HCT116 (cell line): ENCODE measurements at regions not wholly inside any gene's neighbourhood (a gene's known extent, or its start where the extent isn't known, plus 50 kb on each side); places are given as distances from the start of the nearest gene placed in this dataset.

Source experiments
- ATAC-seq: fragments of 200-7000 bp; cut with Tn5 transposase; 2 replicates; pipeline ENCODE4 v1.9.1; 2020; ENCODE audit warnings: mild to moderate bottlenecking, moderate library complexity
- BruUV-seq: library from RNA; stranded (reverse); fragments of 400-500 nt; replicated peaks from 2 replicates; lab custom pipeline; 2021; lab: Mats Ljungman, UMichigan
- CTCF ChIA-PET: fragments of 300-600 bp; sonication (Branson Sonifier 250); formaldehyde crosslinking; loops from one replicate; lab custom pipeline; 2021; ENCODE audit warnings: antibody characterized with exemption; lab: Charles Lee
- POLR2A ChIA-PET: fragments of 300-600, 350-600 bp; sonication (Branson Sonifier 250); formaldehyde crosslinking; loops from one replicate; lab custom pipeline; 2021; ENCODE audit warnings: antibody characterized with exemption; lab: Charles Lee
- RAD21 ChIA-PET, 2 experiments: fragments of 300-600 bp; sonication (Branson Sonifier 250); formaldehyde crosslinking; loops; one replicate each; lab custom pipeline; 2023; ENCODE audit warnings: low total read pairs in 2 of 2; ENCODE audit not compliant: uncharacterized antibody in 2 of 2, unreplicated experiment in 2 of 2, low non-redundant PET in 1 of 2; lab: Charles Lee
- DNase-seq: peaks from one replicate; pipeline ENCODE4 v3.0.0-alpha.2; 2010; ENCODE audit warnings: low read depth, low spot score
- H2AFZ ChIP-seq: fragments of 200-600 bp; shearing (Covaris generic), sonication (generic); 2 replicates; pipeline ENCODE4 v1.6.1; 2017; ENCODE audit warnings: low read depth, mixed run types, mixed read lengths, antibody characterized with exemption, low read length; ENCODE audit not compliant: poor library complexity, severe bottlenecking
- H3K27ac ChIP-seq: 2 replicates; pipeline ENCODE4 v1.5.1; 2012; ENCODE audit warnings: low read depth, low read length
- H3K27me3 ChIP-seq: fragments of 200-600 bp; sonication (generic); 2 replicates; pipeline ENCODE4 v1.6.1; 2016; ENCODE audit warnings: mixed run types, low read length, mixed read lengths; ENCODE audit not compliant: insufficient read depth
- H3K36me3 ChIP-seq, 2 experiments: fragments of 200-500 bp in 1 of 2; fragments of 200-600 bp in 1 of 2; sonication (Bioruptor generic) in 1 of 2; sonication (generic) in 1 of 2; 2 replicates each; pipeline versions ENCODE4 v1.5.1 to v1.6.1; 2014 to 2016; ENCODE audit warnings: low read length in 2 of 2, inconsistent platforms in 1 of 2, mixed read lengths in 1 of 2, mixed run types in 1 of 2; ENCODE audit not compliant: insufficient read depth in 2 of 2, control insufficient read depth in 1 of 2
- H3K4me1 ChIP-seq, 2 experiments: fragments of 200-600 bp in 1 of 2; sonication (generic) in 1 of 2; 2 replicates each; pipeline versions ENCODE4 v1.5.1 to v1.6.1; 2012 to 2017; ENCODE audit warnings: low read length in 2 of 2, inconsistent platforms in 1 of 2, mild to moderate bottlenecking in 1 of 2, mixed read lengths in 1 of 2, mixed run types in 1 of 2, moderate library complexity in 1 of 2; ENCODE audit not compliant: insufficient read depth in 2 of 2, control insufficient read depth in 1 of 2
- H3K4me2 ChIP-seq: fragments of 200-600 bp; sonication (generic); 2 replicates; pipeline ENCODE4 v1.6.1; 2017; ENCODE audit warnings: mixed run types, low read length, mixed read lengths
- H3K4me3 ChIP-seq, 2 experiments: fragments of 200-600 bp in 1 of 2; sonication (generic) in 1 of 2; replicated peaks in 1 of 2; 2 replicates each; pipeline ENCODE4 v1.5.1; 2011 to 2016; ENCODE audit warnings: low read length in 2 of 2, control low read depth in 1 of 2, low read depth in 1 of 2, mild to moderate bottlenecking in 1 of 2, mixed read lengths in 1 of 2, mixed run types in 1 of 2
- H3K79me2 ChIP-seq: fragments of 200-600 bp; sonication (generic); 2 replicates; pipeline ENCODE4 v1.6.1; 2017; ENCODE audit warnings: mild to moderate bottlenecking, mixed run types, low read length, moderate library complexity, mixed read lengths; ENCODE audit not compliant: insufficient read depth
- H3K9ac ChIP-seq: fragments of 200-600 bp; sonication (generic); 2 replicates; pipeline ENCODE4 v1.6.1; 2016; ENCODE audit warnings: low read length, mixed read lengths
- H3K9me2 ChIP-seq: fragments of 200-600 bp; sonication (generic), shearing (Covaris generic); 2 replicates; pipeline ENCODE4 v1.6.1; 2017; ENCODE audit warnings: mixed run types, mild to moderate bottlenecking, moderate library complexity; ENCODE audit not compliant: insufficient read depth
- H3K9me3 ChIP-seq, 2 experiments: fragments of 200-500 bp in 1 of 2; fragments of 200-600 bp in 1 of 2; sonication (Bioruptor generic) in 1 of 2; sonication (generic) in 1 of 2; 2 replicates each; pipeline ENCODE4 v1.6.1; 2014 to 2017; ENCODE audit warnings: low read length in 2 of 2, mixed read lengths in 2 of 2, inconsistent platforms in 1 of 2, low read depth in 1 of 2, mild to moderate bottlenecking in 1 of 2, mixed run types in 1 of 2, moderate library complexity in 1 of 2; ENCODE audit not compliant: control insufficient read depth in 1 of 2, insufficient read depth in 1 of 2
- H4K20me1 ChIP-seq: fragments of 200-600 bp; sonication (generic), shearing (Covaris generic); 2 replicates; pipeline ENCODE4 v1.6.1; 2017; ENCODE audit warnings: mixed run types, mild to moderate bottlenecking, moderate library complexity; ENCODE audit not compliant: insufficient read depth
- ATF3 ChIP-seq: IDR thresholded peaks from 2 replicates; pipeline ENCODE4 v1.6.1; 2012
- CBX3 ChIP-seq: IDR thresholded peaks from 2 replicates; pipeline ENCODE4 v1.6.1; 2012; ENCODE audit warnings: low read depth
- CTCF ChIP-seq, 3 experiments: fragments of 200-600 bp in 1 of 3; sonication (generic) in 1 of 3; IDR thresholded peaks in 2 of 3; conservative IDR thresholded peaks in 1 of 3; 2 replicates each; pipeline ENCODE4 v1.5.1; 2012 to 2017; ENCODE audit warnings: low read depth in 2 of 3, low read length in 2 of 3, antibody characterized with exemption in 1 of 3, borderline replicate concordance in 1 of 3, control low read depth in 1 of 3, mild to moderate bottlenecking in 1 of 3, mixed read lengths in 1 of 3, mixed run types in 1 of 3, moderate library complexity in 1 of 3; ENCODE audit not compliant: insufficient read depth in 1 of 3
- EZH2 ChIP-seq: fragments of 200-600 bp; sonication (generic); IDR thresholded peaks from 2 replicates; pipeline ENCODE4 v1.6.1; 2017; ENCODE audit warnings: antibody characterized with exemption, mixed run types
- JUND ChIP-seq: IDR thresholded peaks from 2 replicates; pipeline ENCODE4 v1.6.1; 2012
- MAX ChIP-seq: IDR thresholded peaks from 2 replicates; pipeline ENCODE4 v1.6.1; 2012
- POLR2A ChIP-seq: IDR thresholded peaks from 2 replicates; pipeline ENCODE4 v1.7.0; 2011; ENCODE audit warnings: borderline replicate concordance; ENCODE audit not compliant: insufficient read depth, insufficient read length; ENCODE audit errors: extremely low read depth
- POLR2AphosphoS5 ChIP-seq: IDR thresholded peaks from 2 replicates; pipeline ENCODE4 v1.6.1; 2011; ENCODE audit warnings: mild to moderate bottlenecking, low read depth, low read length, moderate library complexity
- REST ChIP-seq: IDR thresholded peaks from 2 replicates; pipeline ENCODE4 v1.6.1; 2012; ENCODE audit warnings: low read depth
- SIN3A ChIP-seq: IDR thresholded peaks from 2 replicates; pipeline ENCODE4 v1.6.1; 2012; ENCODE audit warnings: low read depth
- SP1 ChIP-seq: IDR thresholded peaks from 2 replicates; pipeline ENCODE4 v1.6.1; 2012; ENCODE audit warnings: low read depth
- SRF ChIP-seq: IDR thresholded peaks from 2 replicates; pipeline ENCODE4 v1.6.1; 2012; ENCODE audit warnings: low read depth
- TCF7L2 ChIP-seq: IDR thresholded peaks from 2 replicates; pipeline ENCODE4 v1.7.0; 2011; ENCODE audit warnings: borderline replicate concordance, inconsistent platforms; ENCODE audit not compliant: insufficient read depth, insufficient read length; ENCODE audit errors: extremely low read depth
- YY1 ChIP-seq: IDR thresholded peaks from 2 replicates; pipeline ENCODE4 v1.6.1; 2011; ENCODE audit warnings: low read length, low read depth, moderate library complexity, mild to moderate bottlenecking; ENCODE audit not compliant: insufficient replicate concordance; ENCODE audit errors: extremely low read depth
- ZNF274 ChIP-seq: fragments of 200-500 bp; sonication (Bioruptor generic); IDR thresholded peaks from 2 replicates; pipeline ENCODE4 v1.6.1; 2014; ENCODE audit warnings: mild to moderate bottlenecking, low read depth, low read length, inconsistent platforms
- intact Hi-C: fragments of 100-400 bp; cut with micrococcal nuclease; formaldehyde crosslinking; loops from 2 replicates; pipeline ENCODE4 v1.10.0; 2022

GRCh38 chr2:33765122-33765521 is 166.0 kb upstream of the FAM98A start:
- RAD21 ChIA-PET, result no interaction called here
- intact Hi-C loops, result no loop called here

More at GRCh38 chr2:33765122-33765521, 166.0 kb upstream of the FAM98A start:
- H3K27me3 ChIP-seq, result no peaks in the 10 kb centered on the region
- no peaks in the 10 kb centered on the region for H3K9me3 ChIP-seq
- H3K4me3 ChIP-seq, result no peak overlapping the region
- ChIA-PET CTCF (no interaction called here), POLR2A (no interaction called here)
- no peaks in the 10 kb centered on the region for H3K79me2 ChIP-seq
- H3K36me3 ChIP-seq, result no peaks in the 10 kb centered on the region
- no peak overlapping the region for H3K9ac ChIP-seq
- BruUV-seq, result no TSS peak
- no peaks in the 10 kb centered on the region for H4K20me1 ChIP-seq
- H3K27ac ChIP-seq, result no peak overlapping the region
- no peak overlapping the region for H3K4me2 ChIP-seq
- no peaks in the 10 kb centered on the region for H3K9me2 ChIP-seq
- H3K4me1 ChIP-seq, result no peaks in the 10 kb centered on the region
- H2AFZ ChIP-seq, result no peak overlapping the region
- ATAC-seq (no peak), DNase-seq (no peak)
- TF ChIP-seq MAX, result no peak
- no peak for TF ChIP-seq POLR2AphosphoS5
- no peak for TF ChIP-seq SIN3A
- no peak for TF ChIP-seq POLR2A
- TF ChIP-seq JUND, result no peak
- TF ChIP-seq REST, result no peak
- no peak for TF ChIP-seq SP1
- no peak for TF ChIP-seq TCF7L2
- no peak for TF ChIP-seq CTCF (IDR thresholded peaks at IDR 0.05 in 2 of 3, conservative IDR thresholded peaks at IDR 0.05 in 1 of 3; ENCODE audit: borderline replicate concordance in 1 of 3, insufficient read depth in 1 of 3, low read depth in 2 of 3, low read length in 2 of 3)
- TF ChIP-seq ZNF274, result no peak
- no peak for TF ChIP-seq ATF3
- TF ChIP-seq EZH2, result no peak
- TF ChIP-seq CBX3, result no peak
- TF ChIP-seq SRF, result no peak
- TF ChIP-seq YY1, result no peak
